WTC11 (cell line): ENCODE measurements at regions not wholly inside any gene's neighbourhood (a gene's known extent, or its start where the extent isn't known, plus 50 kb on each side); places are given as distances from the start of the nearest gene placed in this dataset.
A peak's percentile ranks its signal among the peaks of the same experiment; 100 is the strongest.
"Not testable (repeated sequence)": the region's sequence is repeated elsewhere in the genome, so short reads cannot be mapped to it uniquely, and the experiment has no call there.

ENCODE experiments used
- ATAC-seq: fragments of 200-7000 bp; cut with Tn5 transposase; 2 replicates; pipeline ENCODE4 v1.10.0; 2021; ENCODE audit warnings: mild to moderate bottlenecking, moderate library complexity
- CTCF ChIA-PET: fragments of 300-600 bp; sonication (Branson Sonifier 250); formaldehyde crosslinking; loops from one replicate; lab custom pipeline; 2021; ENCODE audit warnings: antibody characterized with exemption; lab: Charles Lee
- POLR2A ChIA-PET: fragments of 350-600 bp; sonication (Branson Sonifier 250); formaldehyde crosslinking; loops from one replicate; lab custom pipeline; 2021; ENCODE audit warnings: antibody characterized with exemption; lab: Charles Lee
- DNase-seq: peaks from one replicate; pipeline ENCODE4 v3.0.0; 2021; ENCODE audit warnings: low spot score
- H3K27ac Mint-ChIP-seq: 2 replicates; pipeline ENCODE4 v1.8.0; 2021; ENCODE audit warnings: mixed read lengths
- H3K27me3 Mint-ChIP-seq: 2 replicates; pipeline ENCODE4 v1.8.0; 2021; ENCODE audit warnings: low read depth, mild to moderate bottlenecking, moderate library complexity, mixed read lengths
- H3K36me3 Mint-ChIP-seq: 2 replicates; pipeline ENCODE4 v1.8.0; 2021; ENCODE audit warnings: mixed read lengths
- H3K4me1 Mint-ChIP-seq: 2 replicates; pipeline ENCODE4 v1.8.0; 2022; ENCODE audit warnings: mixed read lengths
- H3K4me3 Mint-ChIP-seq: 2 replicates; pipeline ENCODE4 v1.8.0; 2021; ENCODE audit warnings: mild to moderate bottlenecking, moderate library complexity, mixed read lengths
- H3K9me3 Mint-ChIP-seq: 2 replicates; pipeline ENCODE4 v1.8.0; 2021; ENCODE audit warnings: mixed read lengths

GRCh38 chr16:22572331-22573224 lies 61.9 kb downstream of the NPIPB5 start:
- H3K4me3 Mint-ChIP-seq, H3K27ac Mint-ChIP-seq, DNase-seq, CTCF ChIA-PET, ATAC-seq, H3K27me3 Mint-ChIP-seq, H3K9me3 Mint-ChIP-seq, H3K36me3 Mint-ChIP-seq, H3K4me1 Mint-ChIP-seq, POLR2A ChIA-PET: not testable (repeated sequence)

- H3K36me3 Mint-ChIP-seq, POLR2A ChIA-PET, H3K27ac Mint-ChIP-seq, H3K9me3 Mint-ChIP-seq, H3K4me3 Mint-ChIP-seq, H3K4me1 Mint-ChIP-seq, DNase-seq, H3K27me3 Mint-ChIP-seq, CTCF ChIA-PET: not testable (repeated sequence)
- ATAC-seq = peak; percentile 94
These were observed 62.5 kb downstream of the NPIPB5 start for GRCh38 chr16:22573225-22573530.

- CTCF ChIA-PET, ATAC-seq, H3K27ac Mint-ChIP-seq, H3K4me3 Mint-ChIP-seq, H3K4me1 Mint-ChIP-seq, DNase-seq, POLR2A ChIA-PET, H3K9me3 Mint-ChIP-seq, H3K36me3 Mint-ChIP-seq, H3K27me3 Mint-ChIP-seq: not testable (repeated sequence)
These were observed 65.8 kb downstream of the NPIPB5 start for GRCh38 chr16:22576506-22576905.

GRCh38 chr16:22583195-22583594 lies 72.5 kb downstream of the NPIPB5 start:
- H3K36me3 Mint-ChIP-seq, POLR2A ChIA-PET, CTCF ChIA-PET, ATAC-seq, H3K4me1 Mint-ChIP-seq, DNase-seq, H3K27ac Mint-ChIP-seq, H3K4me3 Mint-ChIP-seq, H3K27me3 Mint-ChIP-seq, H3K9me3 Mint-ChIP-seq: not testable (repeated sequence)

- H3K9me3 Mint-ChIP-seq, H3K27me3 Mint-ChIP-seq, DNase-seq, H3K27ac Mint-ChIP-seq, CTCF ChIA-PET, H3K4me3 Mint-ChIP-seq, ATAC-seq, H3K36me3 Mint-ChIP-seq, H3K4me1 Mint-ChIP-seq, POLR2A ChIA-PET: not testable (repeated sequence)
These were observed 73.8 kb downstream of the NPIPB5 start for GRCh38 chr16:22584459-22584858.

- CTCF ChIA-PET, H3K9me3 Mint-ChIP-seq, DNase-seq, ATAC-seq, H3K27ac Mint-ChIP-seq, POLR2A ChIA-PET, H3K36me3 Mint-ChIP-seq, H3K4me3 Mint-ChIP-seq, H3K4me1 Mint-ChIP-seq, H3K27me3 Mint-ChIP-seq: not testable (repeated sequence)
These were observed 74.2 kb downstream of the NPIPB5 start for GRCh38 chr16:22584941-22585340.

GRCh38 chr16:22585431-22585830 lies 74.7 kb downstream of the NPIPB5 start:
- H3K36me3 Mint-ChIP-seq, DNase-seq, H3K27ac Mint-ChIP-seq, H3K4me3 Mint-ChIP-seq, CTCF ChIA-PET, ATAC-seq, H3K4me1 Mint-ChIP-seq, POLR2A ChIA-PET, H3K9me3 Mint-ChIP-seq, H3K27me3 Mint-ChIP-seq: not testable (repeated sequence)

- POLR2A ChIA-PET, H3K4me3 Mint-ChIP-seq, H3K4me1 Mint-ChIP-seq, H3K27ac Mint-ChIP-seq, DNase-seq, CTCF ChIA-PET, H3K27me3 Mint-ChIP-seq, H3K9me3 Mint-ChIP-seq, H3K36me3 Mint-ChIP-seq: not testable (repeated sequence)
- ATAC-seq = peak; percentile 89
These were observed 76.0 kb downstream of the NPIPB5 start for GRCh38 chr16:22586732-22587131.

- H3K27me3 Mint-ChIP-seq, ATAC-seq, H3K9me3 Mint-ChIP-seq, H3K36me3 Mint-ChIP-seq, CTCF ChIA-PET, H3K4me3 Mint-ChIP-seq, DNase-seq, POLR2A ChIA-PET, H3K27ac Mint-ChIP-seq, H3K4me1 Mint-ChIP-seq: not testable (repeated sequence)
These were observed 79.1 kb downstream of the NPIPB5 start for GRCh38 chr16:22589757-22590156.

- CTCF ChIA-PET, H3K27me3 Mint-ChIP-seq, H3K36me3 Mint-ChIP-seq, H3K4me3 Mint-ChIP-seq, DNase-seq, H3K27ac Mint-ChIP-seq, POLR2A ChIA-PET, ATAC-seq, H3K9me3 Mint-ChIP-seq, H3K4me1 Mint-ChIP-seq: not testable (repeated sequence)
These were observed 85.9 kb downstream of the NPIPB5 start for GRCh38 chr16:22596445-22597045.

- ATAC-seq, H3K4me1 Mint-ChIP-seq, H3K27ac Mint-ChIP-seq, H3K4me3 Mint-ChIP-seq, CTCF ChIA-PET, POLR2A ChIA-PET, H3K36me3 Mint-ChIP-seq, H3K27me3 Mint-ChIP-seq, H3K9me3 Mint-ChIP-seq, DNase-seq: not testable (repeated sequence)
These were observed 93.1 kb downstream of the NPIPB5 start for GRCh38 chr16:22603744-22604143.

GRCh38 chr16:22606619-22607018 lies 95.9 kb downstream of the NPIPB5 start:
- DNase-seq, CTCF ChIA-PET, POLR2A ChIA-PET, H3K27me3 Mint-ChIP-seq, H3K4me1 Mint-ChIP-seq, H3K4me3 Mint-ChIP-seq, H3K9me3 Mint-ChIP-seq, H3K27ac Mint-ChIP-seq, H3K36me3 Mint-ChIP-seq, ATAC-seq: not testable (repeated sequence)
